ENCODE measurements at regions not wholly inside any gene's neighbourhood (a gene's known extent, or its start where the extent isn't known, plus 50 kb on each side); places are given as distances from the start of the nearest gene placed in this dataset.

DNA sequence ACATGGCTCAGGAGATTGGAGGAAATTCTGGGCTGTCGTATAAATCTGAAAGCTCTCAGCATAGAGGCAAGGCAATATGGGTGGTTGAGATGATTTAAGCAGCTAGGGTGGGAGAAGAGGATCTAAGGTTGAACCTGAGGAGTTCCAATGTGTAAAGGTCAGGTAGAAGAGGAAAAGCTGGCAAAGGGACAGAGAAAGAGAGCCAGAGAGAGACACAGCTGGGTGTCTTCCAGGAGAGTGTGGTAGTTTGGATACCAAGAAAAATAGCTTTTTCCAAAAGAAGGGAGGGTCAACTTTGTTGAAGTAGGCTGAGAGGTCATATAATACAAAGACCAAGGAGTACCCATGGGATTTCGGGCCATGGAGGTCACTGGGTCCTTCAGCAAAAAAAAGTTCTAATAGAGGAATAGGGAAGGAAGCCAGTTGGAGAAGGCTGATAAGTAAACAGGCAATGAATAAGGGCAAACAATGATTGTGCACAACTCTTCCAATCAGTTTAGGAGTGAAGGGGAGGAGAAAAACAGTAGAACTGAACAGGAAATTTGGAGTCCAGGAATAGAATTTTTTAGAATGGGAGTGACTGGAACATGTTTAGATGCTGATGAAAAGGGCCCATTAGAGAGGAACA, 135.1 kb downstream of the QRSL1 start:
- TF ChIP-seq POLR2A (IDR thresholded peaks at IDR 0.05) (no peak), CTCF (IDR thresholded peaks at IDR 0.05) (no peak)
